Heart left ventricle (tissue), 16 donors: ENCODE measurements at regions not wholly inside any gene's neighbourhood (a gene's known extent, or its start where the extent isn't known, plus 50 kb on each side); places are given as distances from the start of the nearest gene placed in this dataset.

Experiments
- ATAC-seq, 4 donors: fragments of 200-7000 bp; cut with Tn5 transposase; one replicate each; pipeline ENCODE4 v1.9.1; 2020 to 2022; ENCODE audit warnings: moderate library complexity in 4 of 4, mild to moderate bottlenecking in 3 of 4, moderate number of reproducible peaks in 1 of 4
- DNase-seq, 5 donors: peaks; one replicate each; pipeline ENCODE4 v3.0.0-alpha.2; 2020
- H3K27ac ChIP-seq, 12 donors: fragments of 200-600 bp; sonication (generic) in 4 of 12; one replicate each; pipeline versions ENCODE4 v1.5.0 to v1.8.0; 2016 to 2022; ENCODE audit warnings: mild to moderate bottlenecking in 2 of 12
- H3K27me3 ChIP-seq, 9 donors: fragments of 200-600 bp; sonication (generic) in 2 of 9; one replicate each; pipeline versions ENCODE4 v1.5.1 to v1.8.0; 2016 to 2022; ENCODE audit warnings: mild to moderate bottlenecking in 3 of 9
- H3K36me3 ChIP-seq, 9 donors: fragments of 200-600 bp; sonication (generic) in 2 of 9; one replicate each; pipeline versions ENCODE4 v1.5.0 to v1.8.0; 2018 to 2022; ENCODE audit warnings: mild to moderate bottlenecking in 2 of 9
- H3K4me1 ChIP-seq, 12 donors: fragments of 200-600 bp; sonication (generic) in 4 of 12; one replicate each; pipeline versions ENCODE4 v1.5.0 to v1.8.0; 2016 to 2022; ENCODE audit warnings: mild to moderate bottlenecking in 3 of 12
- H3K4me3 ChIP-seq, 12 donors: fragments of 200-600 bp; sonication (generic) in 4 of 12; one replicate each; pipeline versions ENCODE4 v1.5.0 to v1.8.0; 2017 to 2022; ENCODE audit warnings: mild to moderate bottlenecking in 9 of 12, moderate library complexity in 4 of 12
- H3K9me3 ChIP-seq, 12 donors: fragments of 200-600 bp; sonication (generic) in 4 of 12; one replicate each; pipeline versions ENCODE4 v1.5.0 to v1.8.0; 2016 to 2022; ENCODE audit warnings: mild to moderate bottlenecking in 1 of 12
- POLR2A ChIP-seq, 2 donors: fragments of 450-650 bp; IDR thresholded peaks; one replicate each; pipeline ENCODE4 v1.6.1; 2017; ENCODE audit warnings: antibody characterized with exemption in 2 of 2, mild to moderate bottlenecking in 2 of 2, moderate library complexity in 2 of 2
- WGBS, 4 donors: extraction: QIAGEN DNeasy Blood & Tissue Kit in 2 of 4; methylation state at CpG; one replicate each; pipeline versions ENCODE4 v1.1.5 to v1.1.7; 2013 to 2018; 5-methylcytosine and 5-hydroxymethylcytosine counted together
- intact Hi-C, 10 donors: fragments of 100-400 bp; cut with DNase I; formaldehyde crosslinking; loops; one replicate each; pipeline versions ENCODE4 v1.11.1 to v1.14.2; 2022
- TF ChIP-seq, protein P1 (sequence below), 12 donors: fragments of 200-600 bp; sonication (generic) in 4 of 12; IDR thresholded peaks; one replicate each; pipeline versions ENCODE4 v1.5.0 to v1.8.0; 2018 to 2022; ENCODE audit warnings: antibody characterized with exemption in 12 of 12, mild to moderate bottlenecking in 5 of 12
- donor health status: ischemic (EF 13 %, LVEDD 7.1; RV severe dilation, severe dysfunction).
- donor health status: healthy with polysubstance abuse.
- donor health status: DM: no; HTN: yes; CAD: no.
- donor health status: DM: no; HTN: no; CAD: no.
- donor health status: ischemic (EF 25% LVEDD 6.9; RV normal size, moderate dysfunction).
- donor health status: ischemic (EF 25% LVEDD 5.7; RV mildly dilated, moderate dysfunction).
- donor health status: healthy.
- donor health status: DM: yes; HTN: yes; CAD: no.
- donor health status: ischemic (EF 35%, LVEDD 5.7; RV mildly dilated, moderate dysfunction).
- donor health status: nonischemic (EF 11% LVEDD 7.7; RV severe dilation, severe dysfunction).
- donor health status: DM: yes; HTN: yes; CAD: no.
- donor health status: PGD.
- donor health status: ischemic (EF 29% LVEDD 5.4; RV normal size, mild dysfunction).
- donor health status: nonischemic (EF 23%, LVEDD 6.1; RV moderate dilation, normal function).

DNA sequence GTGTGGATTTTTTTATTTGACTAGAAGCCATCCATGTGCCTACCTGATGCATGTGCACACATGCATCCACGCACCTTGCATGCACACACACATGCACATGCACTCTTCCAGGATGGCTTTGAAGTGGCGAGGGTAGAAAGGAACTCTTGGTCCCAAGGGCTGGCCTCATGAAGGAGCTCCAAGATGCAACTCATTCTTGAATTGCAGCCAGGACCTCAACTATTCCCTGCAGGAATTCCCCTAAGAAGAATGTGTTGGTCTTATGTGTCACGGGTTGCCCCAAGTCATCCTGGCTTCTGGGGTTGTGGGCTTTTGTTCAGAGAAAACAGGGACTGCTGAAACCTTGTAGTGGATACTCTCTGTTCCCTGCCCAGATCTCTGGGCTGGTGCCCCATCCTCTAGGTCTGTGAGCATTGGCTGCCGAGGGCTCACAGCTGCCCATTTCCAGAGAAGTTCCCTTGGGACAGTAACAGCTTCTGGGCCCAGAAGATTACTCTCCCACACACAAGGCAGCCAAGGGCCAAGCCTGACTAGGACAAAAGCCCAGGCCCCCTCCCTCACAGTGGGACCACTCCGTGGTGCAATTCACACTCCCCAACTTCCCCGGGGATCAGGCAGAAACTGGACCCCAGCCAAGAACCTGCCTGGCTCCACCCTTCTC lies 137.6 kb downstream of the COPS8 start:
- Histone ChIP-seq H3K36me3 (no peaks in the 10 kb centered on the region), H3K9me3 (no peaks in the 10 kb centered on the region), H3K27me3 (no peaks in the 10 kb centered on the region), H3K4me1 (peaks cover 0 to 33% (median 6%) of the 10 kb centered on the region in 12 donors), H3K27ac (peak overlapping the region in 9 of 12 donors; percentile 31 to 76 (median 43)), H3K4me3 (no peak overlapping the region)
- peak in 3 of 4 donors; percentile 40 to 78 (median 67) for ATAC-seq
- TF ChIP-seq POLR2A (IDR thresholded peaks at IDR 0.05), result no peak
- TF ChIP-seq, protein P1, sequence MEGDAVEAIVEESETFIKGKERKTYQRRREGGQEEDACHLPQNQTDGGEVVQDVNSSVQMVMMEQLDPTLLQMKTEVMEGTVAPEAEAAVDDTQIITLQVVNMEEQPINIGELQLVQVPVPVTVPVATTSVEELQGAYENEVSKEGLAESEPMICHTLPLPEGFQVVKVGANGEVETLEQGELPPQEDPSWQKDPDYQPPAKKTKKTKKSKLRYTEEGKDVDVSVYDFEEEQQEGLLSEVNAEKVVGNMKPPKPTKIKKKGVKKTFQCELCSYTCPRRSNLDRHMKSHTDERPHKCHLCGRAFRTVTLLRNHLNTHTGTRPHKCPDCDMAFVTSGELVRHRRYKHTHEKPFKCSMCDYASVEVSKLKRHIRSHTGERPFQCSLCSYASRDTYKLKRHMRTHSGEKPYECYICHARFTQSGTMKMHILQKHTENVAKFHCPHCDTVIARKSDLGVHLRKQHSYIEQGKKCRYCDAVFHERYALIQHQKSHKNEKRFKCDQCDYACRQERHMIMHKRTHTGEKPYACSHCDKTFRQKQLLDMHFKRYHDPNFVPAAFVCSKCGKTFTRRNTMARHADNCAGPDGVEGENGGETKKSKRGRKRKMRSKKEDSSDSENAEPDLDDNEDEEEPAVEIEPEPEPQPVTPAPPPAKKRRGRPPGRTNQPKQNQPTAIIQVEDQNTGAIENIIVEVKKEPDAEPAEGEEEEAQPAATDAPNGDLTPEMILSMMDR (IDR thresholded peaks at IDR 0.05), result no peak
- intact Hi-C loops, result loop anchor here in 2 of 10 donors (2.0 to 5.0 kb wide), 2 partner anchors 55 to 109 kb away; no protein-coding TSS in a partner anchor
- WGBS, 4 donors, result 38 to 48% (median 46%) methylated on average over 6 of the region's 6 CpGs
- peak in 3 of 5 donors; percentile 61 to 77 (median 74) for DNase-seq

DNA sequence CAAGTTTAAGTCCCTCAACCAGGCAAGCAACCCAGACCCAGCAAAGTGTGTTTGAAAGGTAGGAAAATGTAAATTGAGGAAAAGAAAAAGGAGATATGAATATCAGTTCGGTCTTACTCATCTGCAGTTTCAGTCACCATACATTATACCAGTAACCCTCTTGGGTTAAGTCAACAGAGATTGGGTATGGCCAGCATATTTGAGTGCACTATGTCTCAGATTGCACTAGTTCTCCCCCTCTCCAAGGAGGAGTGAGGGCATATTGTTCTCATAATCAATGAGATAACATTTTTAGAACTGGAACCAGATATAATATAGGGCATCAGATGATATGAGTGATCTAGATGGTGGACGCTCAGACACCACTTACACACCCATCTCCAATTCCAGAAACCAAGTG lies 141.5 kb downstream of the COPS8 start:
- WGBS, 4 donors, result 77 to 84% (median 80%) methylated on average over 2 of the region's 2 CpGs
- peak overlapping the region in 1 of 12 donors; percentile 50 for H3K27ac ChIP-seq
- ATAC-seq, result no peak

DNA sequence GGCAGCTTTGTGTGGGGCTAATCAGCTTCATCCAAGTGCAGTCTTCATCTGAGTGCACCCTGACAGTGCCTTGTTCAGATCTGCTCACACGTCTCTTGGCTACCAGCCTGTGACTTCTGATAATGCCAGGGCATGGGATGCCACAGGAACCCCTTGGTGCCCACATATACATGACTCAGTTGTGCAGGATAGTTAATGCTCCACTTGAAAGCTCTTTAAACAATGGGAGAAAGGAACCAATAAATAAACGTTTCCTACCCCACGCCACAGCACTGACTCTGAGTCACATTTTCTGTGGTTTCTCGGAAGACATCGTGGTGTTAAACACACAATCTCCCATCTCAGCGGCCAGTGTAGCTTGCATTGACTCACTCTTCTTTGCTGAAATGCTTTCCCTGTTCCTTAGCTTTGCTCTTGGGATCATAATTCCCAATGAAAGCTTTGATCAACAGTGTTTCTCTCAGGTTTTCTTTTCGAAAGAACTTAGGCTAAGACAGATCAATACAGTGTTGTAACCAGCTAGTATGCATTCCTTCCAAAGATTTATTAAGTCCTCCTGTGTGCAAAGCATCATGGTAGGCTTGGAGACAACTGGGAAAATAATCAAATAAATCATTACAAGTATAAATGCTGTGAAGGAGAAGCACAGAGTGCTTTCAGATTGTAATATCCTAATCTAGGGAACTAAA lies 142.0 kb downstream of the COPS8 start:
- no peak for TF ChIP-seq POLR2A (IDR thresholded peaks at IDR 0.05)
- TF ChIP-seq, protein P1 (IDR thresholded peaks at IDR 0.05), result no peak
- intact Hi-C loops, result no loop called here
- WGBS, 4 donors, result 74 to 88% (median 80%) methylated on average over 7 of the region's 7 CpGs
- peak overlapping the region in 1 of 12 donors; percentile 50 for H3K27ac ChIP-seq
- no peaks in the 10 kb centered on the region for H3K36me3 ChIP-seq
- DNase-seq, result no peak
- H3K27me3 ChIP-seq, result no peaks in the 10 kb centered on the region
- H3K4me3 ChIP-seq, result no peak overlapping the region
- no peaks in the 10 kb centered on the region for H3K9me3 ChIP-seq
- ATAC-seq, result no peak
- peaks cover 0 to 34% (median 8%) of the 10 kb centered on the region in 12 donors for H3K4me1 ChIP-seq

More for the DNA sequence above, 141.5 kb downstream of the COPS8 start:
- Histone ChIP-seq H3K36me3 (no peaks in the 10 kb centered on the region), H3K4me3 (no peak overlapping the region), H3K9me3 (no peaks in the 10 kb centered on the region), H3K4me1 (peaks cover 0 to 36% (median 9%) of the 10 kb centered on the region in 12 donors), H3K27me3 (no peaks in the 10 kb centered on the region)
- no peak for DNase-seq
- intact Hi-C loops, result no loop called here
- no peak for TF ChIP-seq POLR2A (IDR thresholded peaks at IDR 0.05)

DNA sequence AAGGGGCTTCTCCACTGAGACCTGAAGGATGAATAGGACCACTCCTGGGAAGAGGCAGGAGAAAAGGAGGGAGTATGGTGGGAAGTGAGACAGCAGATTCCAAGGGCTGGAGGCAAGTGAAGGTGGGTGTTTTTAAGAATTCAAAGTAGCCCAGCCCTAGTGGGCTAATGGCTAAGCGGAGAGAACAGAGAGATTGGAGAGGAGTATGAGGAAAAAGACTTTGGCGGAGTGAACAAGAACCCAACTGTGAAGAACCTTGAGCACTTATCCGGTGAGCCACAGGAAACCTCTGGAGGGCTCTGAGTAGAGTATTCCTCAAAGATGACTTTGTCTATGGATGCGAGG lies 142.6 kb downstream of the COPS8 start:
- H3K9me3 ChIP-seq, result no peaks in the 10 kb centered on the region
- no peak for ATAC-seq
- 94 to 97% (median 95%) methylated on average over 4 of the region's 4 CpGs for WGBS, 4 donors
- H3K27me3 ChIP-seq, result no peaks in the 10 kb centered on the region
- H3K27ac ChIP-seq, result peak overlapping the region in 1 of 12 donors; percentile 50
- intact Hi-C loops, result no loop called here
- no peak for TF ChIP-seq POLR2A (IDR thresholded peaks at IDR 0.05)
- TF ChIP-seq, protein P1 (IDR thresholded peaks at IDR 0.05), result no peak
- DNase-seq, result no peak
- no peak overlapping the region for H3K4me3 ChIP-seq
- no peaks in the 10 kb centered on the region for H3K36me3 ChIP-seq
- H3K4me1 ChIP-seq, result peaks cover 0 to 28% (median 6%) of the 10 kb centered on the region in 12 donors
